ENCODE measurements at regions not wholly inside any gene's neighbourhood (a gene's known extent, or its start where the extent isn't known, plus 50 kb on each side); places are given as distances from the start of the nearest gene placed in this dataset.

- H3K4me1 ChIP-seq, result peaks cover 0 to 98% (median 86%) of the 10 kb centered on the region in 4 donors
- no peaks in the 10 kb centered on the region for H3K27me3 ChIP-seq
- TF ChIP-seq EP300 (IDR thresholded peaks at IDR 0.05) (peak; percentile 27 to 97 (median 75)), POLR2A (IDR thresholded peaks at IDR 0.05) (peak in 1 of 2 donors; percentile 65), POLR2AphosphoS5 (IDR thresholded peaks at IDR 0.05) (peak; percentile 80 to 88 (median 86)), CTCF (IDR thresholded peaks at IDR 0.05) (no peak)
- H3K4me3 ChIP-seq, result peak overlapping the region; percentile 24 to 41 (median 32)
- intact Hi-C loops (cut with DNase I), result no loop called here
- peak; percentile 88 for DNase-seq
- H3K9me3 ChIP-seq, result no peaks in the 10 kb centered on the region
- 86% methylated on average over 18 of the region's 18 CpGs for WGBS, 2 donors
- H3K27ac ChIP-seq, result peak overlapping the region; percentile 82 to 96 (median 88)
- no peaks in the 10 kb centered on the region for H3K36me3 ChIP-seq
Measured at GRCh38 chr3:141431411-141432378, 55.1 kb upstream of the RASA2 start.

GRCh38 chr3:141432904-141433303 is 53.9 kb upstream of the RASA2 start:
- 72 to 97% methylated on average over 2 of the region's 2 CpGs for WGBS, 2 donors
- no peak for DNase-seq
- Histone ChIP-seq H3K4me1 (peaks cover 0 to 93% (median 84%) of the 10 kb centered on the region in 4 donors), H3K36me3 (no peaks in the 10 kb centered on the region), H3K9me3 (no peaks in the 10 kb centered on the region), H3K27me3 (no peaks in the 10 kb centered on the region), H3K27ac (peak overlapping the region; percentile 82 to 96 (median 88)), H3K4me3 (peak overlapping the region in 3 of 4 donors; percentile 24 to 41 (median 38))
- TF ChIP-seq POLR2A (IDR thresholded peaks at IDR 0.05), result no peak
- intact Hi-C loops (cut with DNase I), result no loop called here

- Histone ChIP-seq H3K4me3 (peak overlapping the region in 1 of 4 donors; percentile 1), H3K4me1 (peaks cover 0 to 89% (median 81%) of the 10 kb centered on the region in 4 donors), H3K36me3 (peaks cover 0 to 12% (median 4%) of the 10 kb centered on the region in 4 donors), H3K9me3 (no peaks in the 10 kb centered on the region), H3K27me3 (no peaks in the 10 kb centered on the region), H3K27ac (peak overlapping the region; percentile 82 to 96 (median 88))
- WGBS, 2 donors, result 87 to 94% methylated on average over 2 of the region's 2 CpGs
- intact Hi-C loops (cut with DNase I), result no loop called here
- TF ChIP-seq POLR2A (IDR thresholded peaks at IDR 0.05), result no peak
- TF ChIP-seq POLR2AphosphoS5 (IDR thresholded peaks at IDR 0.05), result no peak
- no peak for TF ChIP-seq CTCF (IDR thresholded peaks at IDR 0.05)
- TF ChIP-seq EP300 (IDR thresholded peaks at IDR 0.05), result no peak
- DNase-seq, result no peak
Measured at GRCh38 chr3:141434255-141434654, 52.6 kb upstream of the RASA2 start.

- intact Hi-C loops (cut with DNase I), result no loop called here
Measured at GRCh38 chr3:141436180-141436579, 50.6 kb upstream of the RASA2 start.

More at GRCh38 chr3:141436180-141436579, 50.6 kb upstream of the RASA2 start:
- peak overlapping the region in 3 of 4 donors; percentile 53 to 96 (median 94) for H3K27ac ChIP-seq
- TF ChIP-seq EP300 (IDR thresholded peaks at IDR 0.05) (no peak), CTCF (IDR thresholded peaks at IDR 0.05) (no peak), POLR2A (IDR thresholded peaks at IDR 0.05) (no peak), POLR2AphosphoS5 (IDR thresholded peaks at IDR 0.05) (no peak)
- peaks cover 0 to 90% (median 79%) of the 10 kb centered on the region in 4 donors for H3K4me1 ChIP-seq
- 67 to 83% methylated on average over 3 of the region's 3 CpGs for WGBS, 2 donors
- no peaks in the 10 kb centered on the region for H3K9me3 ChIP-seq
- H3K36me3 ChIP-seq, result peaks cover 0 to 13% (median 4%) of the 10 kb centered on the region in 4 donors
- no peak for DNase-seq
- no peak overlapping the region for H3K4me3 ChIP-seq
- no peaks in the 10 kb centered on the region for H3K27me3 ChIP-seq
